Mammary epithelial cell (primary cell): ENCODE measurements at regions not wholly inside any gene's neighbourhood (a gene's known extent, or its start where the extent isn't known, plus 50 kb on each side); places are given as distances from the start of the nearest gene placed in this dataset.

Source experiments
- EZH2 ChIP-seq: IDR thresholded peaks from 2 replicates; pipeline ENCODE4 v1.6.1; 2012; ENCODE audit warnings: low read length, inconsistent platforms, borderline replicate concordance
- TF ChIP-seq, protein P1 (sequence below), 2 donors: IDR thresholded peaks in 1 of 2; conservative IDR thresholded peaks in 1 of 2; 2 replicates each; pipeline ENCODE4 v1.5.1; 2011 to 2012; ENCODE audit warnings: inconsistent platforms in 2 of 2, low read length in 2 of 2, mild to moderate bottlenecking in 2 of 2, control low read depth in 1 of 2, low read depth in 1 of 2; ENCODE audit not compliant: insufficient read depth in 1 of 2; ENCODE audit errors: extremely low read depth in 1 of 2

DNA sequence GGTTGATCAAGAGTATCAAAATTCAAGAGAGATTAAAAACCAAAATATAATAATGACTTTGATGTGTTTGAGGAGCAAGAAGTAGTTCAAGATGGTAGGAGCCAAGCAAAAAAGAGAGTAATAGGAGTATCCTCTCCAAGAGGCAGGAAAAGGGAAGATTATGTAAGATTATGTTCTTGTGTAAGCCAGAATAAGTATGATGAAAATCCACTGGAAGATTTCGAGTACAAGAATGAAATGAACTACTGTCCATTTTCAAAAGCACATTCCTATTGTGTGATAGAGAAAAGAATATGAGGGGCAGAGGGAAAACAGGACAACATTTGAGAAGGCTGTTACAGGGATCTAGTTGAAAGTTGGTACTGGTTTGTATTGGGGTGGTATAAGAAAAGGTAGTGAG lies 659.6 kb upstream of the INTU start:
- TF ChIP-seq, protein P1, sequence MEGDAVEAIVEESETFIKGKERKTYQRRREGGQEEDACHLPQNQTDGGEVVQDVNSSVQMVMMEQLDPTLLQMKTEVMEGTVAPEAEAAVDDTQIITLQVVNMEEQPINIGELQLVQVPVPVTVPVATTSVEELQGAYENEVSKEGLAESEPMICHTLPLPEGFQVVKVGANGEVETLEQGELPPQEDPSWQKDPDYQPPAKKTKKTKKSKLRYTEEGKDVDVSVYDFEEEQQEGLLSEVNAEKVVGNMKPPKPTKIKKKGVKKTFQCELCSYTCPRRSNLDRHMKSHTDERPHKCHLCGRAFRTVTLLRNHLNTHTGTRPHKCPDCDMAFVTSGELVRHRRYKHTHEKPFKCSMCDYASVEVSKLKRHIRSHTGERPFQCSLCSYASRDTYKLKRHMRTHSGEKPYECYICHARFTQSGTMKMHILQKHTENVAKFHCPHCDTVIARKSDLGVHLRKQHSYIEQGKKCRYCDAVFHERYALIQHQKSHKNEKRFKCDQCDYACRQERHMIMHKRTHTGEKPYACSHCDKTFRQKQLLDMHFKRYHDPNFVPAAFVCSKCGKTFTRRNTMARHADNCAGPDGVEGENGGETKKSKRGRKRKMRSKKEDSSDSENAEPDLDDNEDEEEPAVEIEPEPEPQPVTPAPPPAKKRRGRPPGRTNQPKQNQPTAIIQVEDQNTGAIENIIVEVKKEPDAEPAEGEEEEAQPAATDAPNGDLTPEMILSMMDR (conservative IDR thresholded peaks at IDR 0.05 in 1 of 2, IDR thresholded peaks at IDR 0.05 in 1 of 2; ENCODE audit: extremely low read depth in 1 of 2, insufficient read depth in 1 of 2, low read depth in 1 of 2, low read length in 2 of 2), result no peak
- TF ChIP-seq EZH2, result no peak
